Ovary (tissue), 3 donors: ENCODE measurements at regions not wholly inside any gene's neighbourhood (a gene's known extent, or its start where the extent isn't known, plus 50 kb on each side); places are given as distances from the start of the nearest gene placed in this dataset.

Experiments
- CTCF ChIP-seq, 3 donors: fragments of 450-650 bp in 2 of 3; fragments of 200-600 bp in 1 of 3; IDR thresholded peaks; one replicate each; pipeline versions ENCODE4 v1.5.1 to v1.8.0; 2016 to 2022; ENCODE audit warnings: antibody characterized with exemption in 3 of 3, mild to moderate bottlenecking in 1 of 3
- EP300 ChIP-seq: sonication (generic); formaldehyde crosslinking; IDR thresholded peaks from one replicate; pipeline ENCODE4 v1.6.1; 2017; ENCODE audit warnings: antibody characterized with exemption
- POLR2A ChIP-seq: fragments of 450-650 bp; IDR thresholded peaks from one replicate; pipeline ENCODE4 v1.6.1; 2017; ENCODE audit warnings: antibody characterized with exemption, mild to moderate bottlenecking, moderate library complexity
- donor health status: DM: no; HTN: no; CAD: no.

GRCh38 chr4:131531087-131531486 is 1618.0 kb upstream of the PCDH10 start:
- TF ChIP-seq CTCF (IDR thresholded peaks at IDR 0.05): no peak
- TF ChIP-seq EP300: no peak
- TF ChIP-seq POLR2A: no peak
